Stomach (tissue), 4 donors: ENCODE measurements at regions not wholly inside any gene's neighbourhood (a gene's known extent, or its start where the extent isn't known, plus 50 kb on each side); places are given as distances from the start of the nearest gene placed in this dataset.

ENCODE experiments used
- CTCF ChIP-seq, 7 experiments: fragments of 450-650 bp in 4 of 7; fragments of 200-600 bp in 3 of 7; sonication (generic) in 3 of 7; IDR thresholded peaks; one replicate each; pipeline ENCODE4 v1.5.1; 2016 to 2019; ENCODE audit warnings: antibody characterized with exemption in 7 of 7, control low read depth in 2 of 7, mild to moderate bottlenecking in 1 of 7
- EP300 ChIP-seq: sonication (generic); formaldehyde crosslinking; IDR thresholded peaks from one replicate; pipeline ENCODE4 v1.6.1; 2017; ENCODE audit warnings: antibody characterized with exemption
- POLR2A ChIP-seq, 4 donors: fragments of 450-650 bp; IDR thresholded peaks; one replicate each; pipeline ENCODE4 v1.6.1; 2016; ENCODE audit warnings: antibody characterized with exemption in 4 of 4, control low read depth in 2 of 4, mild to moderate bottlenecking in 1 of 4, moderate library complexity in 1 of 4
- POLR2AphosphoS5 ChIP-seq, 3 donors: sonication (generic); formaldehyde crosslinking; IDR thresholded peaks; one replicate each; pipeline ENCODE4 v1.6.1; 2016; ENCODE audit warnings: antibody characterized with exemption in 3 of 3

GRCh38 chr5:28066856-28067255 lies 1028.5 kb upstream of the CDH9 start:
- TF ChIP-seq CTCF (IDR thresholded peaks at IDR 0.05), result no peak
- TF ChIP-seq POLR2A (IDR thresholded peaks at IDR 0.05), result no peak
- TF ChIP-seq POLR2AphosphoS5 (IDR thresholded peaks at IDR 0.05), result no peak
- no peak for TF ChIP-seq EP300
